NCI-H1694 (cell line): ENCODE measurements at regions not wholly inside any gene's neighbourhood (a gene's known extent, or its start where the extent isn't known, plus 50 kb on each side); places are given as distances from the start of the nearest gene placed in this dataset.

Source experiments
- DNase-seq: peaks from one replicate; lab custom pipeline; 2025; lab: John Stamatoyannopoulos, UW

DNA sequence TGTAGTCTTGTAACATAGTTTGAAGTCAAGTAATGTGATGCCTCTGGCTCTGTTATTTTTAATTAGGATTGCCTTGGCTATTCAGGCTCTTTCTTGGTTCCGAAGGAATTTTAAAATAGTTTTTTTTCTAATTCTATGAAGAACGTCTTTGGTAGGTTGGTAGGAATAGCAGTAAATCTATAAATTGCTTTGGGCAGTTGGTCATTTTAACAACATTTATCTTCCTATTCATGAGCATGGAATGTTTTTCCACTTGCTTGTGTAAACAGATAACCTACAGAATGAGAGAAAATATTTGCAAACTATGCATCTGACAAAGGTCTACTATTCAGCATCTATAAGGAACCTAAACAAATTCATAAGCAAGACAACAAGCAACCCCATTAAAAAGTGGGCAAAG, 173.2 kb upstream of the TRPC7 start:
- no peak for DNase-seq

DNA sequence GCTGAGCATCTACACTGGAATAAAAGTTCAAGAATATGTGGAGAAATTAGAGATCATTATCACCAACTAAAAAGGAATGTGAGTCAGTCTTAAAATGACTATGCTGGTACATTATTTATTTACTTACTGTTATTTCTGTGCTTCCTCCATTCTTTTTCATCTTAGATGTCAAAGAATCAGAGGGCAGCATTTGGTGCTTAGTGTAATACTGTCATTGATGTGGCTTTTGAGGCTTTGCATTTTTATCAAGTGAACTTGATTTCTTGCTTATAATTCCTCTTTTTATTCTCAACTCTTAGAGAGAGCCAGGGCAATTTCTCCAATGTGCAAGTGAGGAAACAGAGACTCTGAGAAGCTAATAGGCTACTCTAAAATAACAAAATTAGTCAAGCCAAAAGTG, 163.7 kb upstream of the TRPC7 start:
- DNase-seq, result no peak

GRCh38 chr5:136528481-136529030, 163.2 kb upstream of the TRPC7 start:
- DNase-seq, result no peak

DNA sequence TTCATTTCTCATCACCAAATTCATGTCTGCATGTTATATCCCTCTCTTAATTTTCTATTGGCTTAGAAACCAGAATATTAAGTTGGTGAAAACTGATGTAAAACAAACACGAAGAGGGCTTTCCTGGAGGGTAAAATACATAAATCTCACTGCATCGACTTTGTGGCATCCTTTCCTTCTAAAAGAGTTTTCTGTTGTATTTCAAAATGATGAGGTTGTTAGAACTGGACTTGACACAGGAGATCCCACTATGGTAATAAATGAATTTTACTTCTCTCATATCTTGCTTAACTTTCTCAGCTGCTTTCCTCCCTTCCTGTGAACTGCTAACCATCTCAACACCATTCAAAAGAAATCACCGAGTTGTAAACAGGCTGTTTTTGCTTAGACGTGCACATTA, 162.0 kb upstream of the TRPC7 start:
- no peak for DNase-seq

GRCh38 chr5:136526791-136527190, 161.4 kb upstream of the TRPC7 start:
- no peak for DNase-seq

GRCh38 chr5:136526021-136526420, 160.7 kb upstream of the TRPC7 start:
- DNase-seq, result no peak

- DNase-seq, result no peak
Measured at GRCh38 chr5:136525597-136525996, 160.3 kb upstream of the TRPC7 start.

GRCh38 chr5:136522217-136522956, 157.0 kb upstream of the TRPC7 start:
- DNase-seq, result no peak

DNA sequence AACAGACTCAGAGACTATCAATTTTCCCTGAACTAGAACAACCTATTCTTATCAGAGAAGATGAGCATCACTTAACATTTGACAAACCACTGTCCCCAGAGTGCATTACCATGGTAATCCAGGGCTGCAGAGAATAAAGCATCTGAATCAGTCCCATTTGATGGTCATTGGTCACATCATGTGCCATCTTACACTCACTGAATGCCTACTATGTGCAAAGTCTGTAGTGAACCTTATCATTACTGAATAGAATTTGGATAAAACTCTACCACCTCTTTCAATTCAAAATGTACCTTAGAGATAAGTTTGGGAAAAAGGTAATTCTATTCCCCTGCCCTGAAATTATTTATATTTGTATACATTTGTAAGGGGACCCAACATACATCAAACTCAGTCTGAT, 156.4 kb upstream of the TRPC7 start:
- DNase-seq, result no peak

- DNase-seq, result no peak
Measured at GRCh38 chr5:136518814-136519213, 153.5 kb upstream of the TRPC7 start.

- no peak for DNase-seq
Measured at GRCh38 chr5:136518174-136518573, 152.8 kb upstream of the TRPC7 start.

GRCh38 chr5:136517755-136518154, 152.4 kb upstream of the TRPC7 start:
- no peak for DNase-seq

DNA sequence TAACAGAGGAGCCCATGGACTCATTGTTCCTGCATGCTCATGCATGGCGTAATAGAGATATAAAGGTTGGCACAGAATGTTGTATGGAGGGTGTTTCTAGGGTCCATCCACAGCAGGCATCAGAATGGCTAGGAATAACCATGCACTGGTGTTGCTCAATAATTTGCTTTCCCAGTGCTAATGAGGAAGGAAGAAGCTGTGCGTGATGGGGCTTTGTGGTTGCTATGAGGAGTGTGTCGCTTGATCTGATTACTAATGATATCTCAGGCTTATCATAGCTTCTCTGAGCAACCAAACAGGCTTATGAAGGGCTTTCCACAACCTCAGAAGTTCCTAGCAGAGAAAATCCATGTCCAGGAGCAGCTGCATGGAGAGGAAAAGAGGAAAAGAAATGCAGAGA, 151.3 kb upstream of the TRPC7 start:
- no peak for DNase-seq

- no peak for DNase-seq
Measured at GRCh38 chr5:136513430-136513829, 148.1 kb upstream of the TRPC7 start.

- DNase-seq, result no peak
Measured at GRCh38 chr5:136511046-136511445, 145.7 kb upstream of the TRPC7 start.

DNA sequence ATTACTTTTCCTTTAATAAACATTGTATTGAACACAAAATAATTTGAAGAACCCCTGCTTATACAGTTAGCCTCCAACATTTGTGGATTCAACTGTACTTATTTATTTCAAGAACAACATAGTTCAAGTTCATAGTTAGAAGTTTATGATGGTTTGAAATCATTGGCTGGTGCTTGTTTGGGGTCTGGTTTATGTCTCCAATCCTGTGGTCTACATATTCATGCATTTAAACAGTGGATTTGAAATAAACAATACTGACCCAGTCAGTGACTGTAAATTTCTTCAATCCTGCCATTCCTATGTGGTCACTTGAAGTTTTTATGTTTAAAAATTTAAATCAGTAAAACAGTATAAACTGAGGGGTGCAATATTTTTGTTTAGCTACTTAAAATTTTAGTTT, 145.1 kb upstream of the TRPC7 start:
- DNase-seq, result no peak

- no peak for DNase-seq
Measured at GRCh38 chr5:136506131-136506530, 140.8 kb upstream of the TRPC7 start.

GRCh38 chr5:136501133-136501532, 135.8 kb upstream of the TRPC7 start:
- no peak for DNase-seq

- no peak for DNase-seq
Measured at GRCh38 chr5:136492587-136492986, 127.2 kb upstream of the TRPC7 start.

- no peak for DNase-seq
Measured at GRCh38 chr5:136491806-136492205, 126.5 kb upstream of the TRPC7 start.

- no peak for DNase-seq
Measured at GRCh38 chr5:136484808-136485325, 119.5 kb upstream of the TRPC7 start.

- DNase-seq, result no peak
Measured at GRCh38 chr5:136482206-136482605, 116.9 kb upstream of the TRPC7 start.

DNA sequence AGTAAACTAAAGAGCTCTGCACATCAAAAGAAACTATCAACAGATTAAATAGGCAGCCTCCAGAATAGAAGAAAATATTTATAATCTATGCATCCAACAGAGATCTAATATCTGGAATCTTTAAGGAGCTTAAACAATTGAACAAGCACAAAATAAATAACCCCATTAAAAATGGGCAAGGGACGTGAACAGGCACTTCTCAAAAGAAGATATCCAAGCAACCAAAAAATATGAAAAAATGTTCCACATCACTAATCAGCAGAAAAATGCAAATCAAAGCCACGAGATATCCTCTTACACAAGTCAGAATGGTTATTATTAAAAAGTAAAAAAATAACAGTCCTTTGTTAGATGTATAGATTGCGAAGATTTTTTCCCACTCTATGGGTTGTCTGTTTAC, 109.1 kb upstream of the TRPC7 start:
- DNase-seq, result no peak

- DNase-seq, result no peak
Measured at GRCh38 chr5:136467632-136468031, 102.3 kb upstream of the TRPC7 start.
